ENCODE measurements at regions not wholly inside any gene's neighbourhood (a gene's known extent, or its start where the extent isn't known, plus 50 kb on each side); places are given as distances from the start of the nearest gene placed in this dataset.

GRCh38 chr17:27982688-27983087 is 59.8 kb upstream of the NLK start:
- H3K4me1 ChIP-seq (ENCODE audit: control insufficient read depth, insufficient read depth, low read length, poor library complexity, severe bottlenecking): no peaks in the 10 kb centered on the region
- H3K27me3 Mint-ChIP-seq: peaks cover 28% of the 10 kb centered on the region
- no peaks in the 10 kb centered on the region for H3K36me3 ChIP-seq (ENCODE audit: control insufficient read depth, insufficient read depth, low read length)
- no peak for DNase-seq
- H3K4me3 Mint-ChIP-seq: no peak overlapping the region
- peaks cover 0 to 2% (median 0%) of the 10 kb centered on the region in 7 donors for H3K9me3 Mint-ChIP-seq
- H3K27ac Mint-ChIP-seq: no peak overlapping the region
- no peak overlapping the region for H3K4me3 ChIP-seq (ENCODE audit: low read depth, low read length)
- peaks cover 0 to 8% (median 0%) of the 10 kb centered on the region in 4 donors for H3K4me1 Mint-ChIP-seq
- no peaks in the 10 kb centered on the region for H3K9me3 ChIP-seq (ENCODE audit: control insufficient read depth in 2 of 2, low read length in 2 of 2)
- no peak for ATAC-seq (ENCODE audit: low read depth in 2 of 2)
- peaks cover 3% of the 10 kb centered on the region for H3K27me3 ChIP-seq (ENCODE audit: control insufficient read depth, insufficient read depth, low read length)
- no peaks in the 10 kb centered on the region for H3K36me3 Mint-ChIP-seq
- H3K27ac ChIP-seq (ENCODE audit: insufficient read depth, low read length, poor library complexity, severe bottlenecking): no peak overlapping the region

GRCh38 chr17:27983853-27984252 is 58.6 kb upstream of the NLK start:
- no peaks in the 10 kb centered on the region for H3K36me3 Mint-ChIP-seq
- no peaks in the 10 kb centered on the region for H3K4me1 ChIP-seq (ENCODE audit: control insufficient read depth, insufficient read depth, low read length, poor library complexity, severe bottlenecking)
- H3K4me1 Mint-ChIP-seq: peaks cover 0 to 8% (median 0%) of the 10 kb centered on the region in 4 donors
- H3K27me3 ChIP-seq (ENCODE audit: control insufficient read depth, insufficient read depth, low read length): peaks cover 3% of the 10 kb centered on the region
- peaks cover 25% of the 10 kb centered on the region for H3K27me3 Mint-ChIP-seq
- no peak overlapping the region for H3K4me3 Mint-ChIP-seq
- no peaks in the 10 kb centered on the region for H3K36me3 ChIP-seq (ENCODE audit: control insufficient read depth, insufficient read depth, low read length)
- peaks cover 0 to 2% (median 0%) of the 10 kb centered on the region in 7 donors for H3K9me3 Mint-ChIP-seq
- no peaks in the 10 kb centered on the region for H3K9me3 ChIP-seq (ENCODE audit: control insufficient read depth in 2 of 2, low read length in 2 of 2)
- ATAC-seq (ENCODE audit: low read depth in 2 of 2): no peak
- no peak for DNase-seq
- H3K4me3 ChIP-seq (ENCODE audit: low read depth, low read length): no peak overlapping the region
- no peak overlapping the region for H3K27ac Mint-ChIP-seq
- no peak overlapping the region for H3K27ac ChIP-seq (ENCODE audit: insufficient read depth, low read length, poor library complexity, severe bottlenecking)

- Mint-ChIP-seq H3K4me1 (peaks cover 0 to 8% (median 0%) of the 10 kb centered on the region in 4 donors), H3K9me3 (peaks cover 0 to 2% (median 0%) of the 10 kb centered on the region in 7 donors), H3K27ac (no peak overlapping the region), H3K36me3 (no peaks in the 10 kb centered on the region), H3K4me3 (no peak overlapping the region), H3K27me3 (peaks cover 22% of the 10 kb centered on the region)
- no peak overlapping the region for H3K27ac ChIP-seq (ENCODE audit: insufficient read depth, low read length, poor library complexity, severe bottlenecking)
- DNase-seq (no peak), ATAC-seq (ENCODE audit: low read depth in 2 of 2) (no peak)
- H3K36me3 ChIP-seq (ENCODE audit: control insufficient read depth, insufficient read depth, low read length): no peaks in the 10 kb centered on the region
- no peak overlapping the region for H3K4me3 ChIP-seq (ENCODE audit: low read depth, low read length)
- H3K27me3 ChIP-seq (ENCODE audit: control insufficient read depth, insufficient read depth, low read length): peaks cover 3% of the 10 kb centered on the region
- no peaks in the 10 kb centered on the region for H3K4me1 ChIP-seq (ENCODE audit: control insufficient read depth, insufficient read depth, low read length, poor library complexity, severe bottlenecking)
- H3K9me3 ChIP-seq (ENCODE audit: control insufficient read depth in 2 of 2, low read length in 2 of 2): no peaks in the 10 kb centered on the region
These were observed 58.1 kb upstream of the NLK start for GRCh38 chr17:27984404-27984803.

- Histone ChIP-seq H3K36me3 (ENCODE audit: control insufficient read depth, insufficient read depth, low read length) (no peaks in the 10 kb centered on the region), H3K4me1 (ENCODE audit: control insufficient read depth, insufficient read depth, low read length, poor library complexity, severe bottlenecking) (no peaks in the 10 kb centered on the region), H3K9me3 (ENCODE audit: control insufficient read depth in 2 of 2, low read length in 2 of 2) (no peaks in the 10 kb centered on the region), H3K4me3 (ENCODE audit: low read depth, low read length) (no peak overlapping the region), H3K27me3 (ENCODE audit: control insufficient read depth, insufficient read depth, low read length) (peaks cover 3% of the 10 kb centered on the region), H3K27ac (ENCODE audit: insufficient read depth, low read length, poor library complexity, severe bottlenecking) (no peak overlapping the region)
- Mint-ChIP-seq H3K9me3 (peaks cover 0 to 2% (median 0%) of the 10 kb centered on the region in 7 donors), H3K36me3 (no peaks in the 10 kb centered on the region), H3K4me3 (no peak overlapping the region), H3K4me1 (peaks cover 0 to 8% (median 0%) of the 10 kb centered on the region in 4 donors), H3K27me3 (peaks cover 21% of the 10 kb centered on the region), H3K27ac (no peak overlapping the region)
- DNase-seq: no peak
- no peak for ATAC-seq (ENCODE audit: low read depth in 2 of 2)
These were observed 57.7 kb upstream of the NLK start for GRCh38 chr17:27984816-27985215.

GRCh38 chr17:27985306-27985705 is 57.2 kb upstream of the NLK start:
- ATAC-seq (ENCODE audit: low read depth in 2 of 2): no peak
- peaks cover 3% of the 10 kb centered on the region for H3K27me3 ChIP-seq (ENCODE audit: control insufficient read depth, insufficient read depth, low read length)
- no peak overlapping the region for H3K4me3 Mint-ChIP-seq
- peaks cover 0 to 2% (median 0%) of the 10 kb centered on the region in 7 donors for H3K9me3 Mint-ChIP-seq
- H3K9me3 ChIP-seq (ENCODE audit: control insufficient read depth in 2 of 2, low read length in 2 of 2): no peaks in the 10 kb centered on the region
- H3K4me1 ChIP-seq (ENCODE audit: control insufficient read depth, insufficient read depth, low read length, poor library complexity, severe bottlenecking): no peaks in the 10 kb centered on the region
- no peak for DNase-seq
- H3K4me1 Mint-ChIP-seq: peaks cover 0 to 8% (median 0%) of the 10 kb centered on the region in 4 donors
- H3K36me3 ChIP-seq (ENCODE audit: control insufficient read depth, insufficient read depth, low read length): no peaks in the 10 kb centered on the region
- H3K4me3 ChIP-seq (ENCODE audit: low read depth, low read length): no peak overlapping the region
- H3K27me3 Mint-ChIP-seq: peaks cover 16% of the 10 kb centered on the region
- H3K36me3 Mint-ChIP-seq: no peaks in the 10 kb centered on the region
- no peak overlapping the region for H3K27ac ChIP-seq (ENCODE audit: insufficient read depth, low read length, poor library complexity, severe bottlenecking)
- H3K27ac Mint-ChIP-seq: no peak overlapping the region

- DNase-seq (no peak), ATAC-seq (ENCODE audit: low read depth in 2 of 2) (no peak)
- no peaks in the 10 kb centered on the region for H3K4me1 ChIP-seq (ENCODE audit: control insufficient read depth, insufficient read depth, low read length, poor library complexity, severe bottlenecking)
- H3K27ac ChIP-seq (ENCODE audit: insufficient read depth, low read length, poor library complexity, severe bottlenecking): no peak overlapping the region
- peaks cover 3% of the 10 kb centered on the region for H3K27me3 ChIP-seq (ENCODE audit: control insufficient read depth, insufficient read depth, low read length)
- no peaks in the 10 kb centered on the region for H3K36me3 ChIP-seq (ENCODE audit: control insufficient read depth, insufficient read depth, low read length)
- no peaks in the 10 kb centered on the region for H3K9me3 ChIP-seq (ENCODE audit: control insufficient read depth in 2 of 2, low read length in 2 of 2)
- no peak overlapping the region for H3K4me3 Mint-ChIP-seq
- H3K36me3 Mint-ChIP-seq: no peaks in the 10 kb centered on the region
- peaks cover 0 to 8% (median 0%) of the 10 kb centered on the region in 4 donors for H3K4me1 Mint-ChIP-seq
- no peak overlapping the region for H3K4me3 ChIP-seq (ENCODE audit: low read depth, low read length)
- H3K27me3 Mint-ChIP-seq: peaks cover 11% of the 10 kb centered on the region
- no peak overlapping the region for H3K27ac Mint-ChIP-seq
- no peaks in the 10 kb centered on the region for H3K9me3 Mint-ChIP-seq
These were observed 56.6 kb upstream of the NLK start for GRCh38 chr17:27985736-27986399.

- H3K4me1 Mint-ChIP-seq: peaks cover 0 to 8% (median 0%) of the 10 kb centered on the region in 4 donors
- H3K27me3 Mint-ChIP-seq: peaks cover 11% of the 10 kb centered on the region
- no peaks in the 10 kb centered on the region for H3K36me3 Mint-ChIP-seq
- no peaks in the 10 kb centered on the region for H3K36me3 ChIP-seq (ENCODE audit: control insufficient read depth, insufficient read depth, low read length)
- ATAC-seq (ENCODE audit: low read depth in 2 of 2): no peak
- H3K27ac Mint-ChIP-seq: no peak overlapping the region
- no peak overlapping the region for H3K27ac ChIP-seq (ENCODE audit: insufficient read depth, low read length, poor library complexity, severe bottlenecking)
- H3K9me3 Mint-ChIP-seq: peaks cover 0 to 2% (median 0%) of the 10 kb centered on the region in 7 donors
- no peak for DNase-seq
- H3K4me3 ChIP-seq (ENCODE audit: low read depth, low read length): no peak overlapping the region
- no peaks in the 10 kb centered on the region for H3K4me1 ChIP-seq (ENCODE audit: control insufficient read depth, insufficient read depth, low read length, poor library complexity, severe bottlenecking)
- H3K27me3 ChIP-seq (ENCODE audit: control insufficient read depth, insufficient read depth, low read length): peaks cover 3% of the 10 kb centered on the region
- no peak overlapping the region for H3K4me3 Mint-ChIP-seq
- no peaks in the 10 kb centered on the region for H3K9me3 ChIP-seq (ENCODE audit: control insufficient read depth in 2 of 2, low read length in 2 of 2)
These were observed 55.4 kb upstream of the NLK start for GRCh38 chr17:27986805-27987684.

All from CD4-positive, CD25-positive, alpha-beta regulatory T cell (primary cell).